MCF 10A (cell line): ENCODE measurements at regions not wholly inside any gene's neighbourhood (a gene's known extent, or its start where the extent isn't known, plus 50 kb on each side); places are given as distances from the start of the nearest gene placed in this dataset.
"Not testable (repeated sequence)": the region's sequence is repeated elsewhere in the genome, so short reads cannot be mapped to it uniquely, and the experiment has no call there.

ENCODE experiments used
- BruUV-seq: library from RNA; stranded (reverse); fragments of 400-500 nt; replicated peaks from 2 replicates; lab custom pipeline; 2021; lab: Mats Ljungman, UMichigan
- CTCF ChIA-PET: fragments of 300-600 bp; sonication (Branson Sonifier 250); formaldehyde crosslinking; extraction: SDS; loops from one replicate; lab custom pipeline; 2021; ENCODE audit warnings: antibody characterized with exemption, inconsistent platforms; lab: Yijun Ruan, JAX
- POLR2A ChIA-PET: fragments of 300-600, 350-650 bp; sonication (Branson Sonifier 250); formaldehyde crosslinking; extraction: SDS; loops from one replicate; lab custom pipeline; 2020; ENCODE audit warnings: antibody characterized with exemption, inconsistent platforms; lab: Yijun Ruan, JAX
- DNase-seq: peaks from one replicate; pipeline ENCODE4 v3.0.0-alpha.2; 2018; ENCODE audit not compliant: unreplicated experiment
- H3K27ac Mint-ChIP-seq: one replicate; pipeline ENCODE4 v1.8.0; 2022; ENCODE audit warnings: mild to moderate bottlenecking, low read depth, mixed read lengths; ENCODE audit not compliant: unreplicated experiment
- H3K27me3 Mint-ChIP-seq: one replicate; pipeline ENCODE4 v1.8.0; 2022; ENCODE audit warnings: mixed read lengths; ENCODE audit not compliant: insufficient read depth, unreplicated experiment
- H3K36me3 Mint-ChIP-seq: one replicate; pipeline ENCODE4 v1.8.0; 2022; ENCODE audit warnings: mild to moderate bottlenecking, moderate library complexity, mixed read lengths; ENCODE audit not compliant: insufficient read depth, unreplicated experiment
- H3K4me1 Mint-ChIP-seq: one replicate; pipeline ENCODE4 v1.8.0; 2022; ENCODE audit warnings: mixed read lengths; ENCODE audit not compliant: insufficient read depth, unreplicated experiment
- H3K4me3 Mint-ChIP-seq: one replicate; pipeline ENCODE4 v1.8.0; 2022; ENCODE audit warnings: mild to moderate bottlenecking, moderate library complexity, mixed read lengths; ENCODE audit not compliant: unreplicated experiment
- H3K9me3 Mint-ChIP-seq: one replicate; pipeline ENCODE4 v1.8.0; 2022; ENCODE audit warnings: mixed read lengths; ENCODE audit not compliant: unreplicated experiment
- intact Hi-C: fragments of 100-400 bp; cut with micrococcal nuclease; formaldehyde crosslinking; loops from 2 replicates; pipeline ENCODE4 v1.14.1; 2022
- TF ChIP-seq, protein P1 (sequence below): fragments of 200-600 bp; IDR thresholded peaks from one replicate; pipeline ENCODE4 v1.8.0; 2022; ENCODE audit warnings: antibody characterized with exemption, mild to moderate bottlenecking; ENCODE audit not compliant: unreplicated experiment

DNA sequence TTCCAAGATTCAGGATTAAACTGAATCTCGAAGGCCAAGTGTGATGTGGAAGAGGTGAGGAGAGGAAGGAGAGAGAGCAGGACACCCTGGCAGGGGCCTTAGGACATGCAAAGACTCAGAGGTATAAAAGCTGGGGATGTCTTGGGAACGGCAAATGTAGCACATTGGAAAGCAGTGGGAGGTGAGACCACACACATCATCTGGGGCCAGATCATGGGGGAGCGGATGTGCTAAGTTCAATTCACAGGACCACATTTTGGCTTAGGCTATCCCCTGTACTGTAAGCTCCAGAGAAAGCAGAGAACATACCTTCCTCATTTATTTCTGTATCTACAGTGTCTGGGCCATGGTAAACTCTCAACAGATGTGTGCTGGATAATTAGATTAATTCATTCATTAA lies 59.5 kb upstream of the MBOAT1 start:
- ChIA-PET CTCF (interaction anchor here (1.6 to 1.7 kb wide), 3 partner anchors 8 to 128 kb away, joined by 4 to 5 read pairs (median 5); no protein-coding TSS in a partner anchor), POLR2A (no interaction called here)
- H3K4me1 Mint-ChIP-seq, result peaks cover 6% of the 10 kb centered on the region
- H3K9me3 Mint-ChIP-seq, result no peaks in the 10 kb centered on the region
- no peak for DNase-seq
- intact Hi-C loops, result no loop called here
- no peak overlapping the region for H3K27ac Mint-ChIP-seq
- no peaks in the 10 kb centered on the region for H3K36me3 Mint-ChIP-seq
- H3K4me3 Mint-ChIP-seq, result no peak overlapping the region
- no TSS peak for BruUV-seq
- TF ChIP-seq, protein P1, sequence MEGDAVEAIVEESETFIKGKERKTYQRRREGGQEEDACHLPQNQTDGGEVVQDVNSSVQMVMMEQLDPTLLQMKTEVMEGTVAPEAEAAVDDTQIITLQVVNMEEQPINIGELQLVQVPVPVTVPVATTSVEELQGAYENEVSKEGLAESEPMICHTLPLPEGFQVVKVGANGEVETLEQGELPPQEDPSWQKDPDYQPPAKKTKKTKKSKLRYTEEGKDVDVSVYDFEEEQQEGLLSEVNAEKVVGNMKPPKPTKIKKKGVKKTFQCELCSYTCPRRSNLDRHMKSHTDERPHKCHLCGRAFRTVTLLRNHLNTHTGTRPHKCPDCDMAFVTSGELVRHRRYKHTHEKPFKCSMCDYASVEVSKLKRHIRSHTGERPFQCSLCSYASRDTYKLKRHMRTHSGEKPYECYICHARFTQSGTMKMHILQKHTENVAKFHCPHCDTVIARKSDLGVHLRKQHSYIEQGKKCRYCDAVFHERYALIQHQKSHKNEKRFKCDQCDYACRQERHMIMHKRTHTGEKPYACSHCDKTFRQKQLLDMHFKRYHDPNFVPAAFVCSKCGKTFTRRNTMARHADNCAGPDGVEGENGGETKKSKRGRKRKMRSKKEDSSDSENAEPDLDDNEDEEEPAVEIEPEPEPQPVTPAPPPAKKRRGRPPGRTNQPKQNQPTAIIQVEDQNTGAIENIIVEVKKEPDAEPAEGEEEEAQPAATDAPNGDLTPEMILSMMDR, result no peak
- no peaks in the 10 kb centered on the region for H3K27me3 Mint-ChIP-seq

DNA sequence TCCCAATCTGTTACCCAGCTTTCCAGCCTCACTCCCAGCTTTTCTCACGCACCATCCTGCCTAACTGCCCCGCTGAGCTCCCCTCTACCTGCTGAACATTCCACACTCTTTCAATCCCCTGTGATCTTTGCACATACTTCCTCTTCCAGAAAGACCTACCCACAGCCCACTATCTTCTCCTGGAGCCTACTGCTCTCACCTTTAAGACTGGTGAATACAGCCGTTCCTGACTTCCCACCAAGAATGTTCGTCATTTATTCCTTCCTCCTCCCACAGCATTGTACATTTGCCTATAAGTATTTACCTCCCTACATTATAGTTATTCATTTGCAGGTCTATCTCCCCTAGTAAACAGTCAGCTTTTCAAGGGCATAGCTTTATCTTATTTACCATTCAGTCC lies 61.9 kb upstream of the MBOAT1 start:
- ChIA-PET POLR2A (interaction anchor here (0.6 kb wide), 1 partner anchor 33 kb away, joined by 3 read pairs; no protein-coding TSS in a partner anchor), CTCF (interaction anchor here (0.6 kb wide), 1 partner anchor 14 kb away, joined by 3 read pairs; no protein-coding TSS in a partner anchor)
- no peak overlapping the region for H3K4me3 Mint-ChIP-seq
- DNase-seq, result no peak
- H3K9me3 Mint-ChIP-seq, result no peaks in the 10 kb centered on the region
- H3K36me3 Mint-ChIP-seq, result no peaks in the 10 kb centered on the region
- no peaks in the 10 kb centered on the region for H3K27me3 Mint-ChIP-seq
- intact Hi-C loops, result no loop called here
- H3K27ac Mint-ChIP-seq, result no peak overlapping the region
- TF ChIP-seq, protein P1, result no peak
- H3K4me1 Mint-ChIP-seq, result no peaks in the 10 kb centered on the region
- BruUV-seq, result no TSS peak

DNA sequence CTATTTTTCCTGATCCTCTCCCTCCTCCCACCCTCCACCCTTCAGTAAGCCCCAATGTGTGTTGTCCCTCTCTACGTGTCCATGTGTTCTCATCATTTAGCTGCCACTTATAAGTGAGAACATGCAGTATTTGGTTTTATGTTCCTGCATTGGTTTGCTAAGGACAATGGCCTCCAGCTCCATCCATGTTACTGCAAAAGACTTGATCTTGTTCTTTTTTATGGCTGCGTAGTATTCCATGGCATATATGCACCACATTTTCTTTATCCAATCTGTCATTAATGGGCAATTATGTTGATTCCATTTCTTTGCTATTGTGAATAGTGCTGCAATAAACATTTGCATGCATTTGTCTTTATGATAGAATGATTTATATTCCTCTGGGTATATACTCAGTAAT lies 63.6 kb upstream of the MBOAT1 start:
- H3K27ac Mint-ChIP-seq, H3K36me3 Mint-ChIP-seq, H3K4me3 Mint-ChIP-seq, BruUV-seq, H3K9me3 Mint-ChIP-seq, intact Hi-C loops, H3K4me1 Mint-ChIP-seq, DNase-seq: not testable (repeated sequence)
- ChIA-PET POLR2A (interaction anchor here (0.7 kb wide), 1 partner anchor 127 kb away, joined by 3 read pairs; no protein-coding TSS in a partner anchor), CTCF (interaction anchor here (0.5 to 1.7 kb wide), 2 partner anchors 15 to 262 kb away, joined by 3 to 5 read pairs; no protein-coding TSS in a partner anchor)
- peaks cover 16% of the 10 kb centered on the region for H3K27me3 Mint-ChIP-seq

DNA sequence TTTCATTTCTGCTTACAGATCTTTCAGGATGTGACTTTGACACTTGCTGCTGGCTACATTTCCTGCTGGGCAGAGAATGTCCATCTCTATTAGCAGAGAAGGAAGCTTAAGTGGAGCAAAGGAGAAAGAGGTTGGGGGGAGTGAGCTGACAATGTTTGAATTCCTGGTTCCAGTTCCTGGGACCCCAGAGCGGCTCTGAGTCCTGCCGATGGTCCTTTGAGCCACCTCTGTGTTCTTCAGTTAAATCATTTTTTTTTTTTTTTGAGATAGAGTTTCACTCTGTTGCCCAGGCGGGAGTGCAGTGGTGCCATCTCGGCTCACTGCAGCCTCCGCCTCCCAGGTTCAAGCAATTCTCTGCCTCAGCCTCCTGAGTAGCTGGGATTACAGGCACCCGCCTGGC lies 65.5 kb upstream of the MBOAT1 start:
- H3K27ac Mint-ChIP-seq, H3K4me1 Mint-ChIP-seq, H3K9me3 Mint-ChIP-seq, POLR2A ChIA-PET, H3K4me3 Mint-ChIP-seq, intact Hi-C loops, DNase-seq, H3K36me3 Mint-ChIP-seq, BruUV-seq: not testable (repeated sequence)
- H3K27me3 Mint-ChIP-seq, result peaks cover 35% of the 10 kb centered on the region
- CTCF ChIA-PET, result interaction anchor here (1.0 kb wide), 1 partner anchor 251 kb away, joined by 3 read pairs; no protein-coding TSS in a partner anchor

DNA sequence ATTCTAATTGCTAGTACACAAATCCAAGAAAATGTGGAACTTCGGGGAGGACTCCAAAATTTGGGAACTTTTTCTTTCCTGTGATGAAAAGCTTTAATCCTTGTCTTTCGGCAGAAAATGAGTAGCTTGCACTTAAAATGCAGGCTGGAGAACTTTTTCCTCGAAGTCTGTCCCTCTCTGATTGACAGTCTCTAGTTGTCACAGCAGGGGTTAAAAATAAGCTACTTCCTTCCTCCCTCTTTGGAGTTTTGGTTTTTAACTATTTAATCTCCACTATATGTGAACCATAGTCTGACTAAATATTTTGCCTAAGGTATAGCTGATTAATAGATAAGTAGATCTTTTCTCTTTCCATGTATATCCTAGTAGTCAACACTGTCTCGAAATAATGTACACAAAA lies 66.8 kb upstream of the MBOAT1 start:
- Mint-ChIP-seq H3K27me3 (peaks cover 38% of the 10 kb centered on the region), H3K4me1 (no peaks in the 10 kb centered on the region)
- CTCF ChIA-PET, result interaction anchor here (0.6 to 2.2 kb wide), 3 partner anchors 8 to 81 kb away, joined by 3 to 7 read pairs (median 4); no protein-coding TSS in a partner anchor

More for the DNA sequence above, 66.8 kb upstream of the MBOAT1 start:
- DNase-seq, result no peak
- Mint-ChIP-seq H3K27ac (no peak overlapping the region), H3K9me3 (no peaks in the 10 kb centered on the region), H3K4me3 (no peak overlapping the region), H3K36me3 (no peaks in the 10 kb centered on the region)
- TF ChIP-seq, protein P1, result no peak
- BruUV-seq, result no TSS peak
- POLR2A ChIA-PET, result interaction anchor here (1.0 kb wide), 1 partner anchor 67 kb away, joined by 5 read pairs; the partner anchor contains the start of gene MBOAT1
- intact Hi-C loops, result no loop called here
